ENCODE measurements at regions not wholly inside any gene's neighbourhood (a gene's known extent, or its start where the extent isn't known, plus 50 kb on each side); places are given as distances from the start of the nearest gene placed in this dataset.
A peak's percentile ranks its signal among the peaks of the same experiment; 100 is the strongest.
"Not testable (repeated sequence)": the region's sequence is repeated elsewhere in the genome, so short reads cannot be mapped to it uniquely, and the experiment has no call there.

GRCh38 chr6:149242883-149243282, 74.6 kb upstream of the TAB2 start:
- H3K4me3 ChIP-seq = no peak overlapping the region
- TF ChIP-seq POLR2A (IDR thresholded peaks at IDR 0.05) = no peak
- TF ChIP-seq, protein P1, sequence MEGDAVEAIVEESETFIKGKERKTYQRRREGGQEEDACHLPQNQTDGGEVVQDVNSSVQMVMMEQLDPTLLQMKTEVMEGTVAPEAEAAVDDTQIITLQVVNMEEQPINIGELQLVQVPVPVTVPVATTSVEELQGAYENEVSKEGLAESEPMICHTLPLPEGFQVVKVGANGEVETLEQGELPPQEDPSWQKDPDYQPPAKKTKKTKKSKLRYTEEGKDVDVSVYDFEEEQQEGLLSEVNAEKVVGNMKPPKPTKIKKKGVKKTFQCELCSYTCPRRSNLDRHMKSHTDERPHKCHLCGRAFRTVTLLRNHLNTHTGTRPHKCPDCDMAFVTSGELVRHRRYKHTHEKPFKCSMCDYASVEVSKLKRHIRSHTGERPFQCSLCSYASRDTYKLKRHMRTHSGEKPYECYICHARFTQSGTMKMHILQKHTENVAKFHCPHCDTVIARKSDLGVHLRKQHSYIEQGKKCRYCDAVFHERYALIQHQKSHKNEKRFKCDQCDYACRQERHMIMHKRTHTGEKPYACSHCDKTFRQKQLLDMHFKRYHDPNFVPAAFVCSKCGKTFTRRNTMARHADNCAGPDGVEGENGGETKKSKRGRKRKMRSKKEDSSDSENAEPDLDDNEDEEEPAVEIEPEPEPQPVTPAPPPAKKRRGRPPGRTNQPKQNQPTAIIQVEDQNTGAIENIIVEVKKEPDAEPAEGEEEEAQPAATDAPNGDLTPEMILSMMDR (IDR thresholded peaks at IDR 0.05) = no peak
- H3K27ac ChIP-seq = no peak overlapping the region
- no peak for DNase-seq
- 64 to 75% methylated on average over 5 of the region's 5 CpGs for WGBS, 2 donors
- H3K9me3 ChIP-seq = peaks cover 0 to 17% (median 0%) of the 10 kb centered on the region in 3 donors
- H3K27me3 ChIP-seq = peaks cover 0 to 56% (median 0%) of the 10 kb centered on the region in 4 donors
- intact Hi-C loops (cut with DNase I) = no loop called here
- no peaks in the 10 kb centered on the region for H3K36me3 ChIP-seq
- no peaks in the 10 kb centered on the region for H3K4me1 ChIP-seq

DNA sequence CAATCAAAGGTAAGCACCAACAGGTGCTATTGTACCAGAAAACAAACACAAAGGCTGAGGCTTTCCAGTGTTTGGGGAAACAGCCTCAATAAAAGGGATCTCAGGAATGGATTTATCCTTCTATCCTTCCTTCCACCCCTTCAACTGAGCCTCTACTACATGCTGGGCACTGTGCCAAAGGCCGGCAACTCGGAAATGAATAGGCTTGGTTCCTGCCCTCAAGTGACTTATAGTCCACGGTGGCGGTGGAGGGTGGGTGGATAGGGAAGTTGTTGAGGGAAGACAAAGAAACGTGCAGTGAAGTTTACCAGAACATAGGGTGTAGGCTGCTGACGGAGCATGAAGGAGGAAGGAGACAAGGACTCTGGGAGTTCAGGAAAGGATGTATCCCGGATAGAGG, 73.4 kb upstream of the TAB2 start:
- H3K36me3 ChIP-seq = no peaks in the 10 kb centered on the region

DNA sequence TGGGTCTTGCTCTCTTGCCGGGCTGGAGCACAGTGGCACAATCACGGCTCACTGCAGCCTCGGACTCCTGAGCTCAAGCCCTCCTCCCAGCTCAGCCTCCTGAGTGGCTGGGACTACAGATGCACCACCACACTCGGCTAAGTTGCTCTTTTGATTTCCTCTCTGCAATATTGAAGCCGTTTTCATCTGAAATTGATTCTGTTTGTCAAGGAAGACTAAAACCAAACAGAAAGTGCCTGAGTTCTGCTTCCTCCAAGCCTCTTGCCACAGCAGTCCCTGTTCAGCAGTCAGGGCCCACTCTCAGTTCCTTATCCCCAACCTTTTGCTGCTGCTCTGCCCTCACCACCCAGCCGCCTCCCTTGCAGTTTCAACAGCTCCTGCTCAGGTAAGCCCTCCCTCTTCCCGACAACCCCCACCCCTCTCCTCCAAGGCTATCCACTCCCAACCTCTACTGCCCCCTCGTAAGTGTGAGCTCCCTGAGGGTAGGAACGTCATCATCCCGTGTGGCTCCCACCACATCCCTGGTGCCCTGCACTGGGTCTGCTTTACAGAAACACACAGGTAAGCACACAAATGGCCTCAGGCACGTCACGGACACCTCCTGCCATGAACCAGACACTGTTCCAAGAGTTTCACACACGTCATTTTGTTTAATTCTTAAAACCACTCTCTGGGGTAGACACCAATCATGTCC, 70.7 kb upstream of the TAB2 start:
- H3K27ac ChIP-seq = peak overlapping the region in 1 of 4 donors; percentile 62

More for the DNA sequence above, 73.4 kb upstream of the TAB2 start:
- TF ChIP-seq POLR2A (IDR thresholded peaks at IDR 0.05) = no peak
- TF ChIP-seq, protein P1 (IDR thresholded peaks at IDR 0.05) = no peak
- peaks cover 0 to 68% (median 0%) of the 10 kb centered on the region in 4 donors for H3K27me3 ChIP-seq
- H3K4me1 ChIP-seq = no peaks in the 10 kb centered on the region
- WGBS, 2 donors = 63 to 67% methylated on average over 7 of the region's 7 CpGs
- H3K27ac ChIP-seq = no peak overlapping the region
- DNase-seq = no peak
- H3K9me3 ChIP-seq = peaks cover 0 to 12% (median 0%) of the 10 kb centered on the region in 3 donors
- H3K4me3 ChIP-seq = no peak overlapping the region
- intact Hi-C loops (cut with DNase I) = no loop called here

DNA sequence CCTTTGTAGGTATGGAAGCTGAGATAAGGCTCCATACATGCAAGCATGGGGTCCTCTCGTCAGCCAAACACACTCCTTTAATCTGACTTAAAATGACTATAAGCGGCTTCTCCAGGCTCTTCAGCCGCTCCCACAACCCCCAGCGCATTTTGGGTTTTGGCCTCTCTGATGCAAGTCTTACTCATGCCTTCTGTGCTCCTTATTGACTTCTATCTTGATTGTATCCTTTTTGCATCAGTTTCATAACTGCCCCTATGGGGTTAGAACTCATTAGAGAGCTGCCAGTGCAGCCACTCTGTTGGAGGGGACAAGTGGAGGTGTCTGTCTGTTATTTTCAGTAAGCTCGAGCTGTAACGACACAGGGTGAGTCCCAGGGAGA, 70.1 kb upstream of the TAB2 start:
- peaks cover 0 to 18% (median 0%) of the 10 kb centered on the region in 3 donors for H3K4me1 ChIP-seq
- no peak for DNase-seq
- H3K27me3 ChIP-seq = peaks cover 0 to 72% (median 0%) of the 10 kb centered on the region in 4 donors
- no peak overlapping the region for H3K4me3 ChIP-seq
- TF ChIP-seq, protein P1 (IDR thresholded peaks at IDR 0.05) = no peak
- TF ChIP-seq POLR2A (IDR thresholded peaks at IDR 0.05) = no peak
- H3K36me3 ChIP-seq = no peaks in the 10 kb centered on the region
- WGBS, 2 donors = 82 to 94% methylated on average over 6 of the region's 6 CpGs
- intact Hi-C loops (cut with DNase I) = no loop called here
- no peak overlapping the region for H3K27ac ChIP-seq
- no peaks in the 10 kb centered on the region for H3K9me3 ChIP-seq

More for the DNA sequence above, 70.7 kb upstream of the TAB2 start:
- Histone ChIP-seq H3K4me3 (no peak overlapping the region), H3K9me3 (no peaks in the 10 kb centered on the region), H3K36me3 (no peaks in the 10 kb centered on the region), H3K27me3 (peaks cover 0 to 74% (median 0%) of the 10 kb centered on the region in 4 donors), H3K4me1 (peaks cover 0 to 12% (median 0%) of the 10 kb centered on the region in 3 donors)
- DNase-seq = no peak
- TF ChIP-seq, protein P1 (IDR thresholded peaks at IDR 0.05) = no peak
- TF ChIP-seq POLR2A (IDR thresholded peaks at IDR 0.05) = no peak
- 68 to 78% methylated on average over 10 to 12 of the region's 13 CpGs for WGBS, 2 donors
- intact Hi-C loops (cut with DNase I) = no loop called here

GRCh38 chr6:149248263-149248662, 69.2 kb upstream of the TAB2 start:
- DNase-seq; H3K36me3 ChIP-seq; H3K9me3 ChIP-seq; intact Hi-C loops (cut with DNase I); H3K27ac ChIP-seq; H3K4me3 ChIP-seq: not testable (repeated sequence)
- peaks cover 0 to 25% (median 0%) of the 10 kb centered on the region in 3 donors for H3K4me1 ChIP-seq
- WGBS, 2 donors = 89 to 97% methylated on average over 5 of the region's 5 CpGs
- peaks cover 0 to 63% (median 0%) of the 10 kb centered on the region in 4 donors for H3K27me3 ChIP-seq
